Nephron progenitor cell (in vitro differentiated cells): ENCODE measurements at regions not wholly inside any gene's neighbourhood (a gene's known extent, or its start where the extent isn't known, plus 50 kb on each side); places are given as distances from the start of the nearest gene placed in this dataset.

Experiments
- DNase-seq: peaks from one replicate; pipeline ENCODE4 v3.0.0; 2021
- H3K27ac Mint-ChIP-seq: 2 replicates; pipeline ENCODE4 v1.8.0; 2021; ENCODE audit warnings: mild to moderate bottlenecking, moderate library complexity, mixed read lengths
- H3K27me3 Mint-ChIP-seq: 2 replicates; pipeline ENCODE4 v1.8.0; 2021; ENCODE audit warnings: mild to moderate bottlenecking, low read depth, mixed read lengths; ENCODE audit not compliant: poor library complexity
- H3K36me3 Mint-ChIP-seq: 2 replicates; pipeline ENCODE4 v1.8.0; 2021; ENCODE audit warnings: low read depth, mixed read lengths
- H3K4me1 Mint-ChIP-seq: 2 replicates; pipeline ENCODE4 v1.8.0; 2021; ENCODE audit warnings: mixed read lengths
- H3K4me3 Mint-ChIP-seq: 2 replicates; pipeline ENCODE4 v1.8.0; 2021; ENCODE audit warnings: mild to moderate bottlenecking, moderate library complexity, mixed read lengths
- H3K9me3 Mint-ChIP-seq: 2 replicates; pipeline ENCODE4 v1.8.0; 2021; ENCODE audit warnings: mild to moderate bottlenecking, moderate library complexity, mixed read lengths
- TF ChIP-seq, protein P1 (sequence below): fragments of 200-600 bp; sonication (generic); IDR thresholded peaks from 2 replicates; pipeline ENCODE4 v1.5.0; 2021; ENCODE audit warnings: antibody characterized with exemption

DNA sequence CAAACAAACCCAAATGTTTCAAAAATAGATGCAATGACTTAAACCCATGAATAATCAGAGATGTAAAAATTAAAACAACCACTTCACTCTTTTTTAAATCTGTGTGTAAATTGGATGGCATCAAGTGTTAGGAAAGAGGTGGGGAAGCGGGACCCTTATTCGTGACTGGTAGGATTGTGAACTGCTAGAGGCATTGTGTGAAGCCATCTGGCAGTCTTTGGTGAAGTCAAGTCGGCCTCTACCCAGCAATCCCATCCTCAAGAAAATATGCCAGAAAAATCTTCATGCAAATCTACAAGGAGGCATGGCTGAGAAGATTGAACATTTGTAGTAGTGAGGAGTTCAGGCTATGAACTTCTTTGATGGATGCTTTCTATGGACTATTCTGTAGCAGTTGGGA is 114.6 kb upstream of the C11orf87 start:
- TF ChIP-seq, protein P1, sequence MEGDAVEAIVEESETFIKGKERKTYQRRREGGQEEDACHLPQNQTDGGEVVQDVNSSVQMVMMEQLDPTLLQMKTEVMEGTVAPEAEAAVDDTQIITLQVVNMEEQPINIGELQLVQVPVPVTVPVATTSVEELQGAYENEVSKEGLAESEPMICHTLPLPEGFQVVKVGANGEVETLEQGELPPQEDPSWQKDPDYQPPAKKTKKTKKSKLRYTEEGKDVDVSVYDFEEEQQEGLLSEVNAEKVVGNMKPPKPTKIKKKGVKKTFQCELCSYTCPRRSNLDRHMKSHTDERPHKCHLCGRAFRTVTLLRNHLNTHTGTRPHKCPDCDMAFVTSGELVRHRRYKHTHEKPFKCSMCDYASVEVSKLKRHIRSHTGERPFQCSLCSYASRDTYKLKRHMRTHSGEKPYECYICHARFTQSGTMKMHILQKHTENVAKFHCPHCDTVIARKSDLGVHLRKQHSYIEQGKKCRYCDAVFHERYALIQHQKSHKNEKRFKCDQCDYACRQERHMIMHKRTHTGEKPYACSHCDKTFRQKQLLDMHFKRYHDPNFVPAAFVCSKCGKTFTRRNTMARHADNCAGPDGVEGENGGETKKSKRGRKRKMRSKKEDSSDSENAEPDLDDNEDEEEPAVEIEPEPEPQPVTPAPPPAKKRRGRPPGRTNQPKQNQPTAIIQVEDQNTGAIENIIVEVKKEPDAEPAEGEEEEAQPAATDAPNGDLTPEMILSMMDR: no peak
- H3K4me1 Mint-ChIP-seq: peaks cover 8% of the 10 kb centered on the region
- no peaks in the 10 kb centered on the region for H3K27me3 Mint-ChIP-seq
- no peaks in the 10 kb centered on the region for H3K36me3 Mint-ChIP-seq
- H3K27ac Mint-ChIP-seq: no peak overlapping the region
- DNase-seq: no peak
- H3K9me3 Mint-ChIP-seq: no peaks in the 10 kb centered on the region
- H3K4me3 Mint-ChIP-seq: no peak overlapping the region

DNA sequence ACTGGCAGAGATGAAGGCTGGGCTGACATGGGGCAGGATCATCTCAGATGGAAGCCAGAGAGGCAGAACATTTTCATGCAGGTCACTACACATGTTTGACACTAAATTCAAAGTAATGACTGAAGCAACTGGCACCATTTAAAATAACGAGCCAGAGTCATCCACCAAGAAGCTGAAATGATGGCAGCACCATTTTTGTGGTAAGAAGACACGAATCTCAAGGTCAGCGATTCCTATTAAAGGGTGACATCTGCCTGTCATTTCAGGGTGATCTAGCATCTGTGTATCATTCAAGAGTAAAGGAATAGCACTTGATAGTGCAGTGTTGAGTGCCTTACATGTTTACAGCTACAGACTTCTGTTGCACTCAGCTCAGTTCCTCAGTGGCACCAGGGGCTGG is 113.4 kb upstream of the C11orf87 start:
- H3K9me3 Mint-ChIP-seq: no peaks in the 10 kb centered on the region
- TF ChIP-seq, protein P1: no peak
- no peaks in the 10 kb centered on the region for H3K36me3 Mint-ChIP-seq
- H3K27ac Mint-ChIP-seq: no peak overlapping the region
- peaks cover under 1% of the 10 kb centered on the region for H3K4me1 Mint-ChIP-seq
- no peak for DNase-seq
- no peaks in the 10 kb centered on the region for H3K27me3 Mint-ChIP-seq
- no peak overlapping the region for H3K4me3 Mint-ChIP-seq

DNA sequence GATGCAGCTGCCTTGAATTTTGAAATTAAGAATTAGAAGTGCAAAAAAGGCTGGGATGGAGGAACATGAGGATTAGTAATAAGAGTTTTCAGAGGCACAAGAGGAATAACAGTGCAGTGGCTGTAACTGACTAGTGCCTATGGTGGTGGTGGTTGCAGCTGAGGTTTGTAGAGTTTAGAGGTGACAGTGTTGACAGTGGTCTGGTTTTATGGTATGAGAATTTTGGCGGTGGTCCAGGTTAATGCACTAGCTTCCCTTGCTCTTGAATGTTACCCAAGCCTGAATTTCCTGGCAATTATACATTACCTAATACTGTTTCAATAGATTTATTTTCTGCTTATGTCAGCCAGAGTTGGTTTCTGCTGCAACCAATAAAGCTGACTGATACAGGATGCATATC is 112.8 kb upstream of the C11orf87 start:
- Mint-ChIP-seq H3K9me3 (peaks cover 1% of the 10 kb centered on the region), H3K27me3 (no peaks in the 10 kb centered on the region), H3K4me3 (no peak overlapping the region), H3K27ac (no peak overlapping the region), H3K4me1 (no peaks in the 10 kb centered on the region), H3K36me3 (no peaks in the 10 kb centered on the region)
- TF ChIP-seq, protein P1: no peak
- no peak for DNase-seq

DNA sequence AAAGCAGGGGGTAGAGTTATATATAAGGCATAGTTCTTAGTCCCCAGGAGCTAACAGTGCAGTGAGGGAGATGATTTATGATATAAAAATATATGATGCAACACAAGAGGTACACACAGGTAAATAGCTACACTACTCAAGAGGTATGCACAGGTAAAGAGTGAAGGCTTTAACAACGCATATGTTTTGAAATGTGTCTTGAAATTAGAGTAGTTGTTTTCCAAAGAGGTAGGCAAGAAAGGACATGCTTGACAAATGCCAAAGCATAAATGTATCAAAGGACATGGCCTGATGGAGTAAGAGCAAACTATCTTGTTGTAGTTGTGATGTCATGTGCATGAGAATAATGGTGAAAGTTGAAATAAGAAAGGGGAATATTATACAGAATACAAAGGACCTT is 104.3 kb upstream of the C11orf87 start:
- Mint-ChIP-seq H3K9me3 (peaks cover 6% of the 10 kb centered on the region), H3K27ac (no peak overlapping the region), H3K27me3 (no peaks in the 10 kb centered on the region), H3K4me1 (no peaks in the 10 kb centered on the region), H3K36me3 (no peaks in the 10 kb centered on the region), H3K4me3 (no peak overlapping the region)
- no peak for DNase-seq
- TF ChIP-seq, protein P1: no peak

DNA sequence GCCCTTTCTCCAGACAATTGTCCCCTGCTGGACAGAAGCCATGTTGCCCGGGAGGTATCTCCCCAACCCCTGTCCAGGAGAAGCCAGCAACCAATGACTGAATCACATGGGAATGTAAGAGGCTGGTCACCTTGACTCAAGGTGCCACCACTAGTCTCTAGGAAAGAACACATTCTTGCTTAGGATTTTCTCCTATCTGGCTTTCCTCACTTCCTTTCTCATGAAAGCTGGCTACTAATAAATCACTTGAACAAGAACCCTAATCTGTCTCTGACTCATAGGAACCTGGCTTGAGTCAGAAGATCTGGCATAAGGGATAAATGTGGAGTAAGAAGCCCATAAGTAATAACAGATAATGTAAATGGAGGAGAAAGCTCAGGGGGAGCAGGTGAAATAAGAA is 101.4 kb upstream of the C11orf87 start:
- DNase-seq: no peak

DNA sequence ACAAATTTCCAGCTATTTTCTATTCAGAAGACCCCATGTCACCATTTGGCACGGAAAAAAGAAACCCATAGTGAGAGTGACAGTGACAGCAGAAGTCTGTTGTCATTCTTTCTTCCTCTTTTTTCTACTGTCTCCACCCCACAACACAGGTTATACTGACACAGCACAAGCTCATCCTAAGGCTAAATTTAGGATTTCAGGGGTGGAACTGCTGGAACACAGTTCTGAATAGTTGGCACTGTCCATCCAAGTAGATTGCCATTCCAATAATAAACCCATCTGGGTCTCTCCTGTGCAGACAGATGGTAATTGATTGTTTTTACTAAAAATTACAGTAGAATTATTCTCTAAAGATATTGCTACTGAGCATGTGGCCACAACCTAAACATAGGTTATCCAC is 95.2 kb upstream of the C11orf87 start:
- Mint-ChIP-seq H3K36me3 (no peaks in the 10 kb centered on the region), H3K4me3 (no peak overlapping the region), H3K9me3 (peaks cover 3% of the 10 kb centered on the region), H3K4me1 (no peaks in the 10 kb centered on the region), H3K27me3 (peaks cover 2% of the 10 kb centered on the region), H3K27ac (no peak overlapping the region)
- TF ChIP-seq, protein P1: no peak
- DNase-seq: no peak

More for the DNA sequence above, 101.4 kb upstream of the C11orf87 start:
- Mint-ChIP-seq H3K27ac (no peak overlapping the region), H3K4me3 (no peak overlapping the region), H3K36me3 (no peaks in the 10 kb centered on the region), H3K9me3 (peaks cover 3% of the 10 kb centered on the region), H3K4me1 (no peaks in the 10 kb centered on the region), H3K27me3 (no peaks in the 10 kb centered on the region)
- TF ChIP-seq, protein P1: no peak
